Kidney (tissue), 13 donors: ENCODE measurements at regions not wholly inside any gene's neighbourhood (a gene's known extent, or its start where the extent isn't known, plus 50 kb on each side); places are given as distances from the start of the nearest gene placed in this dataset.
"Not testable (repeated sequence)": the region's sequence is repeated elsewhere in the genome, so short reads cannot be mapped to it uniquely, and the experiment has no call there.

Experiments
- DNase-seq, 5 donors: peaks; one replicate each; pipeline ENCODE4 v3.0.0-alpha.2; 2013 to 2020
- FAIRE-seq: peaks from 2 replicates; lab custom pipeline; 2012; peaks lifted over from hg19 to GRCh38; lab: Jason Lieb, UNC
- H3K27ac ChIP-seq, 2 donors: one replicate each; pipeline ENCODE4 v1.7.0; 2013; ENCODE audit warnings: low read depth in 2 of 2, low read length in 2 of 2, inconsistent platforms in 1 of 2
- H3K27me3 ChIP-seq: one replicate; pipeline ENCODE4 v1.7.1; 2013; ENCODE audit warnings: low read length, inconsistent platforms; ENCODE audit not compliant: control insufficient read depth, insufficient read depth
- H3K36me3 ChIP-seq, 3 donors: one replicate each; pipeline versions ENCODE4 v1.7.0 to v1.7.1; 2013; ENCODE audit warnings: low read length in 3 of 3, control low read depth in 1 of 3, inconsistent platforms in 1 of 3; ENCODE audit not compliant: insufficient read depth in 3 of 3, control insufficient read depth in 2 of 3
- H3K4me1 ChIP-seq, 3 donors: one replicate each; pipeline versions ENCODE4 v1.7.0 to v1.7.1; 2013; ENCODE audit warnings: low read length in 3 of 3, inconsistent platforms in 1 of 3, low read depth in 1 of 3; ENCODE audit not compliant: control insufficient read depth in 2 of 3, insufficient read depth in 2 of 3
- H3K4me3 ChIP-seq, 3 donors: one replicate each; pipeline versions ENCODE4 v1.7.0 to v1.8.1; 2013; ENCODE audit warnings: low read length in 3 of 3, control low read depth in 1 of 3, inconsistent platforms in 1 of 3
- H3K9ac ChIP-seq, 3 donors: one replicate each; pipeline versions ENCODE4 v1.7.0 to v1.7.1; 2013; ENCODE audit warnings: low read length in 3 of 3, control low read depth in 1 of 3, inconsistent platforms in 1 of 3
- H3K9me3 ChIP-seq, 3 donors: one replicate each; pipeline versions ENCODE4 v1.7.0 to v1.7.1; 2013; ENCODE audit warnings: low read length in 3 of 3, control low read depth in 1 of 3, inconsistent platforms in 1 of 3; ENCODE audit not compliant: control insufficient read depth in 2 of 3, insufficient read depth in 1 of 3
- intact Hi-C: fragments of 100-400 bp; cut with DNase I; formaldehyde crosslinking; loops from one replicate; pipeline ENCODE4 v1.11.1; 2022
- TF ChIP-seq, protein P1 (sequence below): IDR thresholded peaks from 3 replicates; pipeline ENCODE4 v1.5.1; 2012; ENCODE audit warnings: mild to moderate bottlenecking, moderate library complexity, borderline replicate concordance; ENCODE audit not compliant: insufficient read depth; ENCODE audit errors: extremely low read depth
- donor health status: control.
- donor health status: control.
- donor health status: control.
- donor health status: control.
- donor health status: control.
- donor health status: DM: yes; HTN: yes; CAD: no.
- donor health status: Normal renal cell carcinoma (clear cell type).

DNA sequence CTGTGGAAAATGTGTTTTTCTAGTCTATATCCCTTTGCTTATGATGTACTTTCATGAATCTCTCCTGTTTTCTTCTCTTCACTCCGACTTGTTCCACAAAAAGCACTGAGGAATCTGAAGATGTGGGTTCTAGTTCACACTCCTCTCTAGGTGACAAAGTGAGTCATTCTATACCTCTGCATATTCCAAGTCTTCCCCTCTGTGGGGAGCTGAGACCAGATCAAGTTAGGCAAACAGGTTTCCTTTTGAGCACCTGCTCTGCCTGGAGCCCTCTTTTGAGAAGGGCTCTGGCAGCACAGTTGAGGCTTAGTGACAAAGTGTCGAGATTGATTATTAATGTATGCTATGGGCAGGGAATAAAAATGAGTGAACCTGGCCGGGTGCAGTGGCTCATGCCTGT is 82.4 kb upstream of the VGLL4 start:
- Histone ChIP-seq H3K9ac (no peak overlapping the region), H3K9me3 (no peaks in the 10 kb centered on the region), H3K27ac (no peak overlapping the region), H3K4me3 (no peak overlapping the region), H3K4me1 (peaks cover 0 to 1% (median 0%) of the 10 kb centered on the region in 3 donors), H3K36me3 (no peaks in the 10 kb centered on the region), H3K27me3 (no peaks in the 10 kb centered on the region)
- intact Hi-C loops, result no loop called here
- DNase-seq (no peak), FAIRE-seq (no peak)
- TF ChIP-seq, protein P1, sequence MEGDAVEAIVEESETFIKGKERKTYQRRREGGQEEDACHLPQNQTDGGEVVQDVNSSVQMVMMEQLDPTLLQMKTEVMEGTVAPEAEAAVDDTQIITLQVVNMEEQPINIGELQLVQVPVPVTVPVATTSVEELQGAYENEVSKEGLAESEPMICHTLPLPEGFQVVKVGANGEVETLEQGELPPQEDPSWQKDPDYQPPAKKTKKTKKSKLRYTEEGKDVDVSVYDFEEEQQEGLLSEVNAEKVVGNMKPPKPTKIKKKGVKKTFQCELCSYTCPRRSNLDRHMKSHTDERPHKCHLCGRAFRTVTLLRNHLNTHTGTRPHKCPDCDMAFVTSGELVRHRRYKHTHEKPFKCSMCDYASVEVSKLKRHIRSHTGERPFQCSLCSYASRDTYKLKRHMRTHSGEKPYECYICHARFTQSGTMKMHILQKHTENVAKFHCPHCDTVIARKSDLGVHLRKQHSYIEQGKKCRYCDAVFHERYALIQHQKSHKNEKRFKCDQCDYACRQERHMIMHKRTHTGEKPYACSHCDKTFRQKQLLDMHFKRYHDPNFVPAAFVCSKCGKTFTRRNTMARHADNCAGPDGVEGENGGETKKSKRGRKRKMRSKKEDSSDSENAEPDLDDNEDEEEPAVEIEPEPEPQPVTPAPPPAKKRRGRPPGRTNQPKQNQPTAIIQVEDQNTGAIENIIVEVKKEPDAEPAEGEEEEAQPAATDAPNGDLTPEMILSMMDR, result no peak

DNA sequence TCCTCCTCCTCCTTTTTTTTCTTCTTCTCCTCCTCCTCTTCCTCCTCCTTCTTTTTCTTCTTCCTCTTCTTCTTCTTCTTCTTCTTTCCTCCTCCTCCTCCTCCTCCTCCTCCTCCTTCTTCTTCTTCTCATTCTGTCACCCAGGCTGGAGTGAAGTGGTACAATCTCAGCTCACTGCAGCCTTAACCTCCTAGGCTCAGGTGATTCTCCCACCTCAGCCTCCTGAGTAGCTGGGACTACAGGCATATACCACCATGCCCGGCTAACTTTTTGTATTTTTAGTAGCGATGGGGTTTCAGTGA is 81.6 kb upstream of the VGLL4 start:
- H3K36me3 ChIP-seq, H3K4me1 ChIP-seq, H3K9me3 ChIP-seq, FAIRE-seq, H3K9ac ChIP-seq, DNase-seq, H3K27me3 ChIP-seq, H3K27ac ChIP-seq, H3K4me3 ChIP-seq, intact Hi-C loops: not testable (repeated sequence)

DNA sequence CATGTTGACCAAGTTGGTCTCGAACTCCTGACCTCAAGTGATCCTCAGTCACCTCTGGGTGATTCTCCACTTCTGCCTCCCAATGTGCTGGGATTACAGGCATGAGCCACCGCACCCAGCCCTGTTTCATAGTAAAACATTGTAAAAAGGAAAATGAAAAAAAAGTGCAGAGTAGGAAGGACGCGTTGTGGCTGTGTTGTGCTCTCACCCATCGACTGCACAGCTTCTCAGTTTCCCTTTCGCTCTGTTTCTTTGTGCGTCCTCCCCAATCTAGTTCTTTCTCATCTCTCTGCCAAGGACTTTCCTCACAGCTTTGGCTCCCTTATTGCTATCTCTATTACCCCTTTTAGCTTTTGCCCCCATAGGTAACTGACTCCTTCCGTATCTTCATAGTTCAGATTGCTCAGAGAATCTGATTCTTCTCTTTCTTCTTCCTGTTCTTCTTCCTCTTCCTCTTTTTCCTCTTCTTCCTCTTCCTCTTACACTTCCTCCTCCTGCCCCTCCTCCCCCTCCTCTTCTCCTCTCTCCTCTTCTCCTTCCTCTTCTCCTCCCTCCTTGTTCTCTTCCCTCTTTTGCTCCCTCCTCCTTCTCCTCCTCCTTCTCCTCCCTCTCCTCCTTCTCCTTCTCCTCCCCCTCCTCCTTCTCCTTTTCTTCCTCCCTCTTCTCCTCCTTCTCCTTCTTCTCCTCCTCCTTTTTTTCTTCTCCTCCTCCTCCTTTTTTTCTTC is 81.1 kb upstream of the VGLL4 start:
- Histone ChIP-seq H3K27ac (no peak overlapping the region), H3K9ac (no peak overlapping the region), H3K4me1 (peaks cover 0 to 4% (median 0%) of the 10 kb centered on the region in 3 donors), H3K9me3 (no peaks in the 10 kb centered on the region), H3K4me3 (no peak overlapping the region), H3K27me3 (no peaks in the 10 kb centered on the region), H3K36me3 (no peaks in the 10 kb centered on the region)
- intact Hi-C loops, result no loop called here
- DNase-seq (no peak), FAIRE-seq (no peak)
- TF ChIP-seq, protein P1, result no peak

DNA sequence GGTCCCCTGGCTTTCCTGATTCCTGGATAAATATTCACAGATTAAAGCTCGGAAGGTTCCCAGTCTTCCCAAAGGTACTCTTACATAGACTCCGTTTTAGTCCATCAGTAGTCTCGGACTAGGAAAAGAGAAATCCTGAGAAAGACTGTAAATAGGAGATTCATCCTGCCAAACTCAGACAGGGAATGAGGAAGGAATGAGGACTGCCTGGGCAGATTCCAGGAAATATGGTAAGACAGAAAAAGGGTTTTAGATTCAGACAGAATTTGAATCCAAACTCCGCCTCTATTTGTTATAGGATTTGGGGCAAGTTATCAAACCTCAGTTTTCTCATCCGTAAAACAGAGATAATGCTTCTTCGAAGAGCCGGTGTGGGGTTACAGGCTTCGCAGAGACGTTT is 77.8 kb upstream of the VGLL4 start:
- Histone ChIP-seq H3K4me1 (peaks cover 0 to 6% (median 0%) of the 10 kb centered on the region in 3 donors), H3K9ac (peak overlapping the region in 2 of 3 donors; percentile 22 to 31), H3K4me3 (peak overlapping the region in 2 of 3 donors; percentile 60 to 82), H3K27ac (peak overlapping the region in 1 of 2 donors; percentile 96), H3K9me3 (no peaks in the 10 kb centered on the region), H3K27me3 (no peaks in the 10 kb centered on the region), H3K36me3 (no peaks in the 10 kb centered on the region)
- intact Hi-C loops, result no loop called here
- FAIRE-seq (no peak), DNase-seq (peak in 1 of 5 donors; percentile 7)
- TF ChIP-seq, protein P1, result no peak
